Activated CD4-positive, alpha-beta T cell treated with anti-CD3 and anti-CD28 coated beads, Interleukin-2, amount 10 ng/mL, durations not matched to agents 24 days and 14 days (primary cell): ENCODE measurements at regions not wholly inside any gene's neighbourhood (a gene's known extent, or its start where the extent isn't known, plus 50 kb on each side); places are given as distances from the start of the nearest gene placed in this dataset.

Experiments
- DNase-seq: peaks from one replicate; pipeline ENCODE4 v3.0.0; 2022
- H3K27ac Mint-ChIP-seq: one replicate; pipeline ENCODE4 v1.8.0; 2022; ENCODE audit warnings: mild to moderate bottlenecking, mixed read lengths
- H3K27me3 Mint-ChIP-seq: one replicate; pipeline ENCODE4 v1.8.0; 2022; ENCODE audit warnings: mixed read lengths
- H3K36me3 Mint-ChIP-seq: one replicate; pipeline ENCODE4 v1.8.0; 2022; ENCODE audit warnings: low read depth, mild to moderate bottlenecking, mixed read lengths
- H3K4me1 Mint-ChIP-seq: one replicate; pipeline ENCODE4 v1.8.0; 2021; ENCODE audit warnings: mixed read lengths
- H3K4me3 Mint-ChIP-seq: one replicate; pipeline ENCODE4 v1.8.0; 2022; ENCODE audit warnings: mild to moderate bottlenecking, moderate library complexity, mixed read lengths
- H3K9me3 Mint-ChIP-seq: one replicate; pipeline ENCODE4 v1.8.0; 2021; ENCODE audit warnings: mixed read lengths
- intact Hi-C: fragments of 100-400 bp; cut with micrococcal nuclease; formaldehyde crosslinking; loops from one replicate; pipeline ENCODE4 v1.15.1; 2023

DNA sequence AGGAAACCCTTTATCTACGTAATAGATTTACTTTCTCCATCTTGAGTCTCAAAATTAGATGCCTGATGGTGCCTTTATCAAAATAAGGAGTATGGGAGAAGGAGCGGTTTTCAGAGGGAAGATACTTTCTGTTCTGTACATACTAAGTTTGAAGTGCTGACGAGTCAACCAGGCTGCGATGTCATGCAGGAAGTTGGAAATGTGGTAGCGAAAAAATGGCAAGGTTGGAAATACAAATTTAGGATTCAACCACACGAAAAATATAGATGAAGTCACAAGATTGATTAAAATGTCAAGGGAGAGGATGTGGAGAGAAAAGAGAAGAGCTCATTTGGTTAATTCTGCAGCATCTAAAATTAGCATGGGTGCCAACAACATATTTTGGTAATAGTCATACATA is 129.5 kb downstream of the FOXD1 start:
- intact Hi-C loops, result no loop called here
- Mint-ChIP-seq H3K4me3 (no peak overlapping the region), H3K4me1 (no peaks in the 10 kb centered on the region), H3K36me3 (no peaks in the 10 kb centered on the region), H3K9me3 (no peaks in the 10 kb centered on the region), H3K27me3 (peaks cover 31% of the 10 kb centered on the region), H3K27ac (no peak overlapping the region)
- no peak for DNase-seq

DNA sequence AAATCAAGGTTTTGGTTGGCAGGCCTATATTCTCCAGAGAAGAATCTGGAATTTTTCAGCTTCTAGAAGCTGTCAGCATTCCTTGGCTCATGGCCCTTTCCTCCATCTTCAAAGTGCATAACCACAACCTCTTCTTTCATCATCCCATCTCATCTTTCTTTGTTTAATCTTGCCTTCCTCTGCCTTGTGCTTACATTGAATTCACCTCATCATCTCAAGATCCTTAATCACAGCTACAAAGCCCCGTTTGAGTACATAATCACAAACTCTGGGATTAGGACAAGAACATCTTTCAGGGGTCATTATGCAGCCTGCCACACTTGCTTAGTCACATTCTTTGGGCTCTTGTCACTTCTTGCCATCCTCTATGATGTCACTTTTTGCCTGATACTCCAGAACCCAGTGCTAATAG is 130.3 kb downstream of the FOXD1 start:
- H3K4me3 Mint-ChIP-seq, result no peak overlapping the region
- H3K27ac Mint-ChIP-seq, result no peak overlapping the region
- intact Hi-C loops, result no loop called here
- H3K9me3 Mint-ChIP-seq, result no peaks in the 10 kb centered on the region
- no peaks in the 10 kb centered on the region for H3K4me1 Mint-ChIP-seq
- no peaks in the 10 kb centered on the region for H3K36me3 Mint-ChIP-seq
- H3K27me3 Mint-ChIP-seq, result peaks cover 33% of the 10 kb centered on the region
- no peak for DNase-seq

DNA sequence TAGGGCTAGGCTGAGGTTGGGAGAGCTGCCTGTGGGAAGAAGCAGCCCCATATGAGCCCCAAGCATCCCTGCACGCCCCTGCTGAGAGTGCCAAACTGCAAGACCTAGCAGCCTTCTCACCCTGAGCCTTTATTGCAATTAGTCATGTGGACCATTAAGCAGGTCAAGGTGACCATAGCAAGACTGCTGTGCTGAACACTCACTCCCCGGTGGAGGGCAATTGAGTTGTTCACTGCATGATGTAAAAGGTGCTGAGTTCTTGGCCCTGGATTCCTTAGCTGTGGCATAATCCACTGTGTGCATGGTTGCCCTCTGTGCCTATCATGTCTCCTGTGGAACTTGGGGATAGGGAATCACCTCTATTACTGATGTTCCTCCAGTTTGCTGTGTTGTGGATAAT is 131.1 kb downstream of the FOXD1 start:
- DNase-seq, result no peak
- H3K4me1 Mint-ChIP-seq, result no peaks in the 10 kb centered on the region
- no peaks in the 10 kb centered on the region for H3K36me3 Mint-ChIP-seq
- no peak overlapping the region for H3K4me3 Mint-ChIP-seq
- peaks cover 40% of the 10 kb centered on the region for H3K27me3 Mint-ChIP-seq
- intact Hi-C loops, result no loop called here
- no peak overlapping the region for H3K27ac Mint-ChIP-seq
- H3K9me3 Mint-ChIP-seq, result no peaks in the 10 kb centered on the region

DNA sequence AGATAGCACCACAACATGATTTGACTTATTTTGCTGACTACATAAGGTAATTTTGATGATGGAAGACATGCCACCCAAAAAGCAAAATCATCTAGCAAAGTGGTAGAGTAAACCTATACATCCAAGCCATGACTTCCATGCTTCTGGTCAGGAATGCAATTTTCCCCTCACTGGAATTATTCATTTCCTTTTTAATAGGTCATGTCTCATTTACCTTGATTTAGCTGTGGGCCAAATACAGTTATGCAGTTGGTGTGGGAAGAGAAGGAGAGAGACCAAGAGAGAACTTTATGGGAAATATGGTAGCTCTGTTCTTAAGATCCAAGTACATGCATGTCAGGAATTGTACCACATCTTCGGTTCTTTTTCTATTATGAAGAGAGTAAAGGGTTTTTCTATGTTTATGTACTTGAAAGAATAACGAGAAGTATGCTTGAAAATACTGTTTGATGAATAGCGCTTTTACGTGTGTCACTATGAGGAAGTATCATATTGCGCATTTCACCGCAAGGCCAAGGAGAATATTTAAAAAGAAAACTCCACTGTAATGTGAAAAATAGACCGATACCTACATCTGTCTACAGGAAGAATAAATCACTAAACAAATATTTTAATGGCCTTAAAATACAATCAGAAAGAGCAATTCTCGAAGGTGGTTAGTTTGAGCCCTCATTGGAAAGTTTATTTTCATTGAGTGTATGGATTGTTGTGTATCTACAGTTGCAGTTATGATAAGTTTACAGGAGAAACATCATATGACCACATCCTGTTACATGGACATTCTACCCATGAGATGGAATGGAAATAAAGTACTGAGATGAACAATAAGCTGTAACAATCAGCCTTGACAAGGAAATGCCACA is 134.0 kb downstream of the FOXD1 start:
- no peaks in the 10 kb centered on the region for H3K36me3 Mint-ChIP-seq
- intact Hi-C loops, result no loop called here
- no peak for DNase-seq

DNA sequence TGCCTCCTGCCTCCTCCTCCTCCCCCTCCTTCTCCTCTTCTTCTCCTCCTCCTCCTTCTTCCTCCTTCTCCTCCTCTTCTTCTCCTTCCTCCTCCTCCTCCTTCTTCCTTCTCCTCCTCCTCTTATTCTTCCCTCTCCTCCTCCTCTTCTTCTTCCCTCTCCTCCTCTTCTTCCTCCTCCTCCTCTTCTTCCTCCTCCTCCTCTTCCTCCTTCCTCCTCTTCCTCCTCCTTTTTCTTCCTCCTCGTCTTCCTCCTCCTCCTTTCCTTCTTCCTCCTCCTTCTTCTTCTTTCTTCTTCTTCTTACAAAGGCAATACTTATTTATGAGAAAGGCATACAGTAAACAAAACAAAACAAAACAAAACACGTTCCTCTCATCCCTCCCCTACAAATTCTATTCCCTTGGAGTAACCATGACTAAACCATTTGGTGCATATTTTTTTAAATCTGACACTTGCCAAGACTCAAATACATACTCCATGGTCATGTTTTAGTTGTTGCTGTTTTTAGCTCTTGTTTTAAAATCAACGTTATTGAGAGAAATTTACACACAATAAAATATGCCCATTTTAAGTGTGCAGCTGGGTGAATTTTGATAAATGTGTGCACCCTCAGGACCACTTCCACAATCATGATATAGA is 135.6 kb downstream of the FOXD1 start:
- intact Hi-C loops, result no loop called here
- H3K27ac Mint-ChIP-seq, result no peak overlapping the region
- no peak overlapping the region for H3K4me3 Mint-ChIP-seq
- DNase-seq, result no peak
- no peaks in the 10 kb centered on the region for H3K36me3 Mint-ChIP-seq
- no peaks in the 10 kb centered on the region for H3K4me1 Mint-ChIP-seq
- no peaks in the 10 kb centered on the region for H3K9me3 Mint-ChIP-seq
- peaks cover 63% of the 10 kb centered on the region for H3K27me3 Mint-ChIP-seq

More for the DNA sequence above, 134.0 kb downstream of the FOXD1 start:
- Mint-ChIP-seq H3K4me3 (no peak overlapping the region), H3K4me1 (no peaks in the 10 kb centered on the region), H3K9me3 (no peaks in the 10 kb centered on the region), H3K27me3 (peaks cover 57% of the 10 kb centered on the region), H3K27ac (no peak overlapping the region)

DNA sequence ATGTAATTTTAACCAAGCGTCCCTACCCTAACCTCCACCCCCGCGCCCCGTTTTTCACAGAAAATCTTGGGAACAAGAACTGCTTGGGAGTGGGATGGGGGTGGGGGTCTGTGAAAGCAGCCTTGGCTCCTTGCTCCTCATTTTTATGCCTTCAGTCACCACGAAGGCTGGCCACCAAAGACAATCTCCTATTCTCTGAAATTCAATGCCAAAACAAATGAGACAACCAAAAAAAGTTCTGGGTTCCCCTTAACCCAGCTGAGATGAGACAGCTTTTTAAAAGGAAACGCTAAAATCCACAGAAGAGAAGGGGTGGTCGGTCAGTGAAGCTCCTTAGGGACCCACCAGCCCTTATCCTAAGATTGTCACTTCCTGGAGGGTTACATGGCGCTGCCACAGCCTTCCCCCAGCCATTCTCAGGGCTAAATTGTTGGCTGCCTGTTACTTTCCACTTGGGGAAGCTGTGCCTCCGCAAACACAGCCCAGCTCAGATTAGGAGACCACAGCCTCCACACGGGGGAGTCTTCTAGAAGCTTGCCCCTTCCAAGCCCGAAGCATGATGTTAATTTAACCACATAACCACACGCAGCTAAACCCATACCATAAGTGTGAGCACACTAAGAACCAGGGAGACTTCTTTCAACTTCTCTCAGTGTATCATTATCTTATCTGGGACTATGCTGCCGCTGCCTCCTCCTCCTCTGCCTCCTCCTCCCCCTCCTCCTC is 136.3 kb downstream of the FOXD1 start:
- Mint-ChIP-seq H3K4me3 (no peak overlapping the region), H3K27ac (no peak overlapping the region), H3K36me3 (no peaks in the 10 kb centered on the region), H3K9me3 (no peaks in the 10 kb centered on the region), H3K4me1 (no peaks in the 10 kb centered on the region), H3K27me3 (peaks cover 60% of the 10 kb centered on the region)
- DNase-seq, result peak; percentile 62
- intact Hi-C loops, result no loop called here

DNA sequence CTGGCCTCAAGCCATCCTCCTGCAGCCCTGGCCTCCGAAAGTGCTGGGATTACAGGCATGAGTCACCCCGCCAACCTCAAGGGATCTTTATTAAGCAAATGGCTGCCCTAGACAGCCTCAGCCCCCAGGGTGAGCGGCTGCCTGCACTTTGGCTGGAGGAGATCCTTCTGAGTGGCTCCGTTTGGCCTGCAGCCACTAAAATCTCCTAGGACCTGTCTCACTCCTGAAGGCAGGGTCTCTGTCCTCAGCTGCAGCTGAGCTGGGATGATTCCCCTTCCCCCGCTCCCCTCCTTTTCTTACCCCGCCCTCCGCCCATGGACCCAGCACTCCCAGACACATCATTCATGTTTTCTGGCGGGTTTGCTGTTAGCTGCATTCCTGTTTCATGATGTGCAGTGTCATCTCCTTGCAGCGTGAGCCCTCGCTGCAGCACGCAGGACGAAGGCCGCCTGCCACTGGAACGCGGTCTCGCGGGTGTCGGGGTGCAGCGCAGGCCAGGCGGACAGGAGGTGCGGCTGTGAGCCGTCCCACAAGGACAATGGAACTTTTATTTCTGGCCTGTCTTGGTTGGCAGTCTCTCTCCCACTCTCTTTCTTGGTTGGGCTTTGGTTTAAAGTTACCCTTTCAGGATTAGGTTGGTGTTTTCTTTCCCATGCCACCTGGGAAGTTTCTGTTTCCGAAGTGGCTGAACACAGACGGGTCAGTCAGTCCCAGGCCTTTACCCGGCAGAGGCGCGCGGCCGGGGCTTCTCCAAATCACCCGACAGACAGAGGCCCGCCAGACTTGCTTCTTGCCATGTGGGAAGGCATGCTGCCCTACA is 137.1 kb downstream of the FOXD1 start:
- intact Hi-C loops, result no loop called here
- Mint-ChIP-seq H3K27ac (no peak overlapping the region), H3K4me1 (no peaks in the 10 kb centered on the region), H3K36me3 (no peaks in the 10 kb centered on the region), H3K27me3 (peaks cover 66% of the 10 kb centered on the region), H3K9me3 (no peaks in the 10 kb centered on the region), H3K4me3 (no peak overlapping the region)
- DNase-seq, result no peak

DNA sequence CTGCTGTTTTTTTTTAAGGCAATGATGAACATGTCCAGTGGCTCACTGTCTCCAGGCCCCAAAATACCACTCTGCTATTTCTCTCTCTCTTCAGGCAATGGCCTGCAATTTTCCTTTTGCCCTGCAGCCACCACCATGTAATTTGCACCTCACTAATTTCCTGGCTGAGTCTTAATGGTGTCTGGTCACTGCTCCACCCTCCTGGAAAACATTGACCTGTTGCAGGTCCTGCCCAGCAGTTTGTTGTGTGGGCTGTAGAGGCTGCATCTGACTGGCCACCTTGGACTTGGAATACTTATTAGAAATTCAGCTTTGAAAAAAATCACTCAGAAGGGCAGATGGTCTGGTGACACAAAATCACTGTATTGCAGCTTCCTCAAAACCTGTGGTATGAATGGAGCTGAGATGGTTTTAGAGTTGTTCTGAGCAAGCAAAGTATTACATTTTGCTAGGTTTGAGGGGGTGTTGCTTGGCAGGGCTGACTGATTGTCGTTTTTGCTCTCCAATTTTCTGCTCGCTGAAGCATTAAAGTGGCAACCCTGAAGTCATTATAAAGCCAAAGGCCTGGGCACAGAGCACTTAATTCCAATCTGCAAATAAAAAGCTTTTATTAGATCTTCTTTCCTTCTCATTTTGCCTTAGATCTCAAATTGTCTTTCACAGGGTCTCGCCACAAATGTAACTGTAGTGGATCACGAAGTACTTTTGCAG is 134.8 kb downstream of the TMEM174 start:
- H3K27me3 Mint-ChIP-seq, result peaks cover 68% of the 10 kb centered on the region
- no peak for DNase-seq
- intact Hi-C loops, result no loop called here
- H3K4me1 Mint-ChIP-seq, result no peaks in the 10 kb centered on the region
- H3K27ac Mint-ChIP-seq, result no peak overlapping the region
- no peak overlapping the region for H3K4me3 Mint-ChIP-seq
- H3K36me3 Mint-ChIP-seq, result no peaks in the 10 kb centered on the region
- H3K9me3 Mint-ChIP-seq, result no peaks in the 10 kb centered on the region

DNA sequence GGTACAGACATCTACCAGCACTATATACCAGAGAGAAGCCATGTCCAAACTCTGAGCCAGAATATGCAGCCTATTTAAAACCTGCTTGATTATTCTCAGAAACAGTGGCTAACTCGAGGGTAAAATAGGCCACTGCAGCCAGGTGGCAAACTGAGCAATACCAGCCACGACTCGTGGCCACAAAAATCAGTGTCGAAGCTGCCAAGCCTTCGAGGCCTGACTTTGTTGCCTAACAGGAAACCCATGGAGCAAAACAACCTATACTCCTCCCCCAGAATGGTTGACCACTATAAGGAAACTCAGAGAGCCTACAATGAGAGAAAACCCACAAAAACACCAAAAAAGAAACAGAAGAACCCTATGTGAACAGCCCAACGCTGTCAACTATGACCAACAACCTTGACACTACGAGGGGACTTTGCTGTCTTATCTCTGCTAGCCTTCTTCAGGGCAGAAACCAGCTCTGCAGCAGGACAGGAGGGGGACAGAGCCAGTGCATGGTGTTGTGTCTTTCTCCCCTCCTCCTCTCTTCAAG is 133.8 kb downstream of the TMEM174 start:
- H3K9me3 Mint-ChIP-seq, result peaks cover 4% of the 10 kb centered on the region
- intact Hi-C loops, result no loop called here
- peaks cover 69% of the 10 kb centered on the region for H3K27me3 Mint-ChIP-seq
- H3K27ac Mint-ChIP-seq, result no peak overlapping the region
- no peak overlapping the region for H3K4me3 Mint-ChIP-seq
- H3K36me3 Mint-ChIP-seq, result no peaks in the 10 kb centered on the region
- H3K4me1 Mint-ChIP-seq, result no peaks in the 10 kb centered on the region
- no peak for DNase-seq

DNA sequence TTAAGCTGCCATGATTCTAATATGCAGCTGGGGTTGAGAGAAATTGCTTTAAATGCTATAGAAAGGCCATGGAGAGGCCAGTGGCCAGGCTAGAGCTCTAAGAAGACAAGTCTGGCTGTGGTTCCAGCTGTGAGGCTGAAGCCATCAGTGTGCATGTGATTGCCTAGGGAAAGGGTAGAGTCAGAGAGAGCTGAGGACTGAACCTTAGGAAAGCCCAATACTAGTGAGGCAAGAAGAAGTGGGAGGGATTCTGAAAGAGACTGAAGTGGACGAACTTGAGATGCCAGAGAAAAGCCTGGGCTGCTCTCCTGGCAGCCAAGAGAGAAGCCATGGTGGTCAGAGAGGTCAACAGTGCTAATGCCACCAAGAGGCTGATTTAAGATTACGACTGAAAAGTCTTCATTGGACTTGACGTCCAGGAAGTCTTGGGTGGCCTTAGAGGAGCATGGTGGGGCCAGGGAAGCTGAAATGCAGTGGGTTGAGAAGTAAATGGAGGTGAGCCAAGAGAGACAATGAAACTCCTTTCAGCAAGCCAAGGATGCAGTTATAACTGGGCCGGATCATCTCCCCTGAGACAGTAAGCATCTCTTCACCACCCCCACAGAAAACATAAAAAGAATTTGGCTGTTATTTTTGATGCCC is 133.2 kb downstream of the TMEM174 start:
- H3K36me3 Mint-ChIP-seq, result no peaks in the 10 kb centered on the region
- H3K4me1 Mint-ChIP-seq, result no peaks in the 10 kb centered on the region
- peaks cover 5% of the 10 kb centered on the region for H3K9me3 Mint-ChIP-seq
- H3K4me3 Mint-ChIP-seq, result no peak overlapping the region
- peaks cover 69% of the 10 kb centered on the region for H3K27me3 Mint-ChIP-seq
- intact Hi-C loops, result no loop called here
- H3K27ac Mint-ChIP-seq, result no peak overlapping the region
- DNase-seq, result no peak

DNA sequence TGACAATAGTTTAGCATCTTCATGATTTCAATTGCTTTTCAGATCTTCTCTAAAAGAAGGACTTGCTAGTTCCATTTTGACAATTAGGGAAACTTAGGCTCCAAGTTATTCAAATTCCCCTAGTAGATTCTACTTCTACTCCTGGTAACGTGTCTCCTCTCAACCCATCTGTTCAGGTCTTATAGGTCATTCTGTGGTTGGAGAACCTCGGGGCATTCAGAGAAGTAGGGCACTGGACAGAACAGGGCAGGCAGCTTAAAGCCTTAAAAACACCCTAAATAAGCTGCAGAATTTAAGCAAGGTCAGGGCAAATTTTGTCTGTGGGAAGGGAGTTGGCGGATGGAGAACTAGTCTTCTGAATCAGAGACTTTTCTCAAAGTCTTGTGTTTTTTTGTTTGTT is 132.4 kb downstream of the TMEM174 start:
- Mint-ChIP-seq H3K36me3 (no peaks in the 10 kb centered on the region), H3K4me3 (no peak overlapping the region), H3K9me3 (peaks cover 11% of the 10 kb centered on the region), H3K27ac (no peak overlapping the region), H3K27me3 (peaks cover 74% of the 10 kb centered on the region), H3K4me1 (no peaks in the 10 kb centered on the region)
- DNase-seq, result no peak
- intact Hi-C loops, result no loop called here

DNA sequence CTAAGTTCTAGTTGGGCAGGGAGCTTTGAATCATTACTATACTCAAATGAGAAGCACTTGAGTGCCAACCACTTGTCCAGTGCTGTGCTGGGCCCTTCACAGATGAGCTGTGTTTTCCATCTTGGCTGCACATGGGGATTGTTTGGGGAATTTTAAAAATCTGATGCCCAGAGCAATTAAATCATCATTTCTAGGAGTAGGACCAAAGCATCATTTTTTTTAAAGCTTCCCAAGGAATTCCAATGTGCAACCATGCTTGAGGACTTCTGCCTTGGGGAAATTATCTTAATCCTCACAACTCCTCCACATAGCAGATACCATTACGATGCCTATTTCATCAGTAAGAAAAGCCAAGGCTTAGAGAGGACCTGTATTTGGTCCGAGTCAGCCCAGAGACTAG is 131.4 kb downstream of the TMEM174 start:
- Mint-ChIP-seq H3K9me3 (peaks cover 16% of the 10 kb centered on the region), H3K36me3 (peaks cover 2% of the 10 kb centered on the region), H3K4me1 (no peaks in the 10 kb centered on the region), H3K4me3 (no peak overlapping the region), H3K27ac (no peak overlapping the region), H3K27me3 (peaks cover 77% of the 10 kb centered on the region)
- intact Hi-C loops, result no loop called here
- no peak for DNase-seq
